Lung (tissue), 11 donors: ENCODE measurements at regions not wholly inside any gene's neighbourhood (a gene's known extent, or its start where the extent isn't known, plus 50 kb on each side); places are given as distances from the start of the nearest gene placed in this dataset.
A peak's percentile ranks its signal among the peaks of the same experiment; 100 is the strongest.

Source experiments
- ATAC-seq: fragments of 200-7000 bp; cut with Tn5 transposase; one replicate; pipeline ENCODE4 v1.9.1; 2020; ENCODE audit warnings: moderate number of reproducible peaks; ENCODE audit not compliant: insufficient read depth, low FRiP score
- DNase-seq, 3 donors: peaks; one replicate each; pipeline ENCODE4 v3.0.0-alpha.2; 2013 to 2017
- H3K27ac ChIP-seq, 2 donors: one replicate each; pipeline ENCODE4 v1.5.1; 2013; ENCODE audit warnings: mild to moderate bottlenecking in 2 of 2, moderate library complexity in 2 of 2, control low read depth in 1 of 2, inconsistent platforms in 1 of 2, low read depth in 1 of 2, low read length in 1 of 2
- H3K27me3 ChIP-seq, 3 donors: one replicate each; pipeline ENCODE4 v1.5.1; 2013; ENCODE audit warnings: low read length in 2 of 3; ENCODE audit not compliant: control insufficient read depth in 3 of 3, insufficient read depth in 3 of 3
- H3K36me3 ChIP-seq, 4 donors: one replicate each; pipeline ENCODE4 v1.5.1; 2013; ENCODE audit warnings: low read length in 4 of 4, mild to moderate bottlenecking in 1 of 4, moderate library complexity in 1 of 4; ENCODE audit not compliant: control insufficient read depth in 4 of 4, insufficient read depth in 4 of 4
- H3K4me1 ChIP-seq, 5 donors: one replicate each; pipeline ENCODE4 v1.5.1; 2013; ENCODE audit warnings: low read length in 5 of 5, mild to moderate bottlenecking in 2 of 5, moderate library complexity in 1 of 5; ENCODE audit not compliant: control insufficient read depth in 5 of 5, insufficient read depth in 5 of 5
- H3K4me3 ChIP-seq: one replicate; pipeline ENCODE4 v1.5.1; 2013; ENCODE audit warnings: mild to moderate bottlenecking, control low read depth, moderate library complexity
- H3K9ac ChIP-seq, 2 donors: one replicate each; pipeline ENCODE4 v1.5.1; 2013; ENCODE audit warnings: low read length in 2 of 2, control low read depth in 1 of 2; ENCODE audit not compliant: insufficient read depth in 1 of 2
- H3K9me3 ChIP-seq, 4 donors: one replicate each; pipeline ENCODE4 v1.5.1; 2013; ENCODE audit warnings: low read length in 3 of 4, mild to moderate bottlenecking in 1 of 4, moderate library complexity in 1 of 4; ENCODE audit not compliant: control insufficient read depth in 4 of 4, insufficient read depth in 3 of 4
- WGBS, 2 donors: extraction: QIAGEN DNeasy Blood & Tissue Kit; methylation state at CpG; one replicate each; pipeline ENCODE4 v1.1.7; 2013; 5-methylcytosine and 5-hydroxymethylcytosine counted together
- TF ChIP-seq, protein P1 (sequence below): IDR thresholded peaks from 2 replicates; pipeline ENCODE4 v1.5.1; 2012; ENCODE audit warnings: mild to moderate bottlenecking; ENCODE audit errors: control extremely low read depth, extremely low read depth
- donor health status: control.
- donor health status: control.
- donor health status: Bipolar disorder and iron deficiency.
- donor health status: healthy.
- donor health status: DM: yes; HTN: yes; CAD: no.

- Histone ChIP-seq H3K4me3 (no peak overlapping the region), H3K9me3 (peaks cover 0 to 5% (median 0%) of the 10 kb centered on the region in 4 donors), H3K27ac (no peak overlapping the region), H3K9ac (no peak overlapping the region), H3K4me1 (no peaks in the 10 kb centered on the region), H3K27me3 (no peaks in the 10 kb centered on the region), H3K36me3 (no peaks in the 10 kb centered on the region)
- TF ChIP-seq, protein P1, sequence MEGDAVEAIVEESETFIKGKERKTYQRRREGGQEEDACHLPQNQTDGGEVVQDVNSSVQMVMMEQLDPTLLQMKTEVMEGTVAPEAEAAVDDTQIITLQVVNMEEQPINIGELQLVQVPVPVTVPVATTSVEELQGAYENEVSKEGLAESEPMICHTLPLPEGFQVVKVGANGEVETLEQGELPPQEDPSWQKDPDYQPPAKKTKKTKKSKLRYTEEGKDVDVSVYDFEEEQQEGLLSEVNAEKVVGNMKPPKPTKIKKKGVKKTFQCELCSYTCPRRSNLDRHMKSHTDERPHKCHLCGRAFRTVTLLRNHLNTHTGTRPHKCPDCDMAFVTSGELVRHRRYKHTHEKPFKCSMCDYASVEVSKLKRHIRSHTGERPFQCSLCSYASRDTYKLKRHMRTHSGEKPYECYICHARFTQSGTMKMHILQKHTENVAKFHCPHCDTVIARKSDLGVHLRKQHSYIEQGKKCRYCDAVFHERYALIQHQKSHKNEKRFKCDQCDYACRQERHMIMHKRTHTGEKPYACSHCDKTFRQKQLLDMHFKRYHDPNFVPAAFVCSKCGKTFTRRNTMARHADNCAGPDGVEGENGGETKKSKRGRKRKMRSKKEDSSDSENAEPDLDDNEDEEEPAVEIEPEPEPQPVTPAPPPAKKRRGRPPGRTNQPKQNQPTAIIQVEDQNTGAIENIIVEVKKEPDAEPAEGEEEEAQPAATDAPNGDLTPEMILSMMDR: no peak
- ATAC-seq (no peak), DNase-seq (no peak)
- 89 to 92% methylated on average over 2 of the region's 2 CpGs for WGBS, 2 donors
These were observed 1674.2 kb downstream of the PCDH9 start for GRCh38 chr13:65555962-65556361.

DNA sequence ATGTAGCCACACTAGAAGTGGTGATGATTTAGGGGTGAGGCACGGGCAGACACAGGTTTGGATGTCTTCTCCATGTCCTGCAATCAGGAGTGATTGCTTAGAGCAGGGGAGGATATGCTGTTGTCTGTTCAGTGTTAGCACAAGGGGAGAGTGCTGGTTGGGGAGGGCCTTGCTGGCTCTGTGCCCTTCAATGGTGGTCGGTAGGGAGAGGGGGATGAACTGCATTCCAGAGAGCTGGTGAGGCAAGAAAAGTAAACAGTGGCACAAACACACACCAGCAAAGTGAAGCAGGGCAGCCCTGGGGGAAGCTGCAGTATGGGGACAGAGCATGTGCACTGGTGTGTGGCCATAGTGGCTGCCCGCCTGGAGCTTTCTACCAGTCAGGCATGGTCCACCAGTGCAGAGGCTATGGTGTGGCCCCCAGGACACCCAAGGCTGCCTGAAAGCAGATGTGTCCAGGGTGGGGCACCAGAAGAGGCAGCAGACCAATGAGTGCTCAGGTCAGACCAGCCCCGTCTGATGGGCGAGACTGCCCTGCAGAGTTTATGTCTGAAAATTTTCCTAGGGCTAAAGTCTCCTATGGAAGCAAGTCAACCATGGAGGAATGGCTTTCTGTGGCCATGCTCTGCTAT lies 1676.9 kb downstream of the PCDH9 start:
- TF ChIP-seq, protein P1: no peak
- no peaks in the 10 kb centered on the region for H3K27me3 ChIP-seq
- H3K9ac ChIP-seq: no peak overlapping the region
- no peaks in the 10 kb centered on the region for H3K36me3 ChIP-seq
- DNase-seq: no peak
- H3K27ac ChIP-seq: no peak overlapping the region
- no peak overlapping the region for H3K4me3 ChIP-seq
- ATAC-seq: peak; percentile 34
- 58 to 62% methylated on average over 5 of the region's 5 CpGs for WGBS, 2 donors
- no peaks in the 10 kb centered on the region for H3K4me1 ChIP-seq
- peaks cover 0 to 3% (median 2%) of the 10 kb centered on the region in 4 donors for H3K9me3 ChIP-seq

GRCh38 chr13:65551208-65551607 lies 1678.9 kb downstream of the PCDH9 start:
- Histone ChIP-seq H3K27me3 (no peaks in the 10 kb centered on the region), H3K9ac (no peak overlapping the region), H3K4me1 (no peaks in the 10 kb centered on the region), H3K9me3 (peaks cover 0 to 3% (median 2%) of the 10 kb centered on the region in 4 donors), H3K27ac (no peak overlapping the region), H3K36me3 (no peaks in the 10 kb centered on the region), H3K4me3 (no peak overlapping the region)
- no peak for DNase-seq
- TF ChIP-seq, protein P1: no peak
- no peak for ATAC-seq

- no peak for ATAC-seq
- no peak overlapping the region for H3K27ac ChIP-seq
- H3K36me3 ChIP-seq: no peaks in the 10 kb centered on the region
- 90 to 91% methylated on average over 3 of the region's 3 CpGs for WGBS, 2 donors
- DNase-seq: no peak
- no peaks in the 10 kb centered on the region for H3K27me3 ChIP-seq
- H3K4me1 ChIP-seq: no peaks in the 10 kb centered on the region
- no peaks in the 10 kb centered on the region for H3K9me3 ChIP-seq
- no peak overlapping the region for H3K4me3 ChIP-seq
- no peak overlapping the region for H3K9ac ChIP-seq
- TF ChIP-seq, protein P1: no peak
These were observed 1690.0 kb downstream of the PCDH9 start for GRCh38 chr13:65540175-65540574.
